C4-2B (cell line): ENCODE measurements at regions not wholly inside any gene's neighbourhood (a gene's known extent, or its start where the extent isn't known, plus 50 kb on each side); places are given as distances from the start of the nearest gene placed in this dataset.

Source experiments
- CTCF ChIP-seq: fragments of 450-650 bp; conservative IDR thresholded peaks from 2 replicates; pipeline ENCODE4 v1.5.1; 2017; ENCODE audit warnings: mild to moderate bottlenecking
- ZFX ChIP-seq: fragments of 450-650 bp; IDR thresholded peaks from 2 replicates; pipeline ENCODE4 v1.6.1; 2017

- TF ChIP-seq CTCF (no peak), ZFX (no peak)
Measured at GRCh38 chr10:4125776-4126175, 340.8 kb upstream of the KLF6 start.
